Stimulated activated CD4-positive, alpha-beta T cell treated with anti-CD3 and anti-CD28 coated beads, Interleukin-2, amount 100 ng/mL, for 24 hours (primary cell): ENCODE measurements at regions not wholly inside any gene's neighbourhood (a gene's known extent, or its start where the extent isn't known, plus 50 kb on each side); places are given as distances from the start of the nearest gene placed in this dataset.
"Not testable (repeated sequence)": the region's sequence is repeated elsewhere in the genome, so short reads cannot be mapped to it uniquely, and the experiment has no call there.

Experiments
- DNase-seq, 2 donors: peaks; one replicate each; pipeline ENCODE4 v3.0.0-alpha.2; 2020

- DNase-seq: not testable (repeated sequence)
Measured at GRCh38 chr6:155627722-155628212, 172.1 kb upstream of the NOX3 start.

GRCh38 chr6:155623450-155624178 is 168.0 kb upstream of the NOX3 start:
- DNase-seq: no peak

GRCh38 chr6:155614606-155615005 is 159.0 kb upstream of the NOX3 start:
- DNase-seq: no peak

- no peak for DNase-seq
Measured at GRCh38 chr6:155611742-155612141, 156.1 kb upstream of the NOX3 start.

GRCh38 chr6:155604991-155605390 is 149.4 kb upstream of the NOX3 start:
- DNase-seq: no peak

- DNase-seq: no peak
Measured at GRCh38 chr6:155599561-155599960, 143.9 kb upstream of the NOX3 start.

GRCh38 chr6:155599160-155599559 is 143.5 kb upstream of the NOX3 start:
- no peak for DNase-seq

GRCh38 chr6:155595284-155595683 is 139.6 kb upstream of the NOX3 start:
- DNase-seq: no peak

GRCh38 chr6:155591741-155592140 is 136.1 kb upstream of the NOX3 start:
- no peak for DNase-seq

- no peak for DNase-seq
Measured at GRCh38 chr6:155589190-155589589, 133.6 kb upstream of the NOX3 start.

GRCh38 chr6:155587817-155588216 is 132.2 kb upstream of the NOX3 start:
- no peak for DNase-seq

- DNase-seq: no peak
Measured at GRCh38 chr6:155586090-155586489, 130.5 kb upstream of the NOX3 start.

GRCh38 chr6:155584006-155584405 is 128.4 kb upstream of the NOX3 start:
- no peak for DNase-seq

GRCh38 chr6:155582016-155582991 is 126.7 kb upstream of the NOX3 start:
- no peak for DNase-seq

GRCh38 chr6:155580904-155581303 is 125.3 kb upstream of the NOX3 start:
- no peak for DNase-seq

- DNase-seq: no peak
Measured at GRCh38 chr6:155578251-155578650, 122.6 kb upstream of the NOX3 start.

- DNase-seq: no peak
Measured at GRCh38 chr6:155561966-155562364, 106.3 kb upstream of the NOX3 start.

- no peak for DNase-seq
Measured at GRCh38 chr6:155561257-155561965, 105.8 kb upstream of the NOX3 start.

GRCh38 chr6:155549928-155550327 is 94.3 kb upstream of the NOX3 start:
- DNase-seq: no peak

- DNase-seq: no peak
Measured at GRCh38 chr6:155549028-155549798, 93.6 kb upstream of the NOX3 start.

- DNase-seq: no peak
Measured at GRCh38 chr6:155548576-155548975, 92.9 kb upstream of the NOX3 start.

- no peak for DNase-seq
Measured at GRCh38 chr6:155544677-155545076, 89.0 kb upstream of the NOX3 start.
